Suprapubic skin (tissue), 4 donors: ENCODE measurements at regions not wholly inside any gene's neighbourhood (a gene's known extent, or its start where the extent isn't known, plus 50 kb on each side); places are given as distances from the start of the nearest gene placed in this dataset.
A peak's percentile ranks its signal among the peaks of the same experiment; 100 is the strongest.

Experiments
- DNase-seq, 2 donors: peaks; one replicate each; pipeline ENCODE4 v3.0.0-alpha.2; 2019; ENCODE audit warnings: low spot score in 2 of 2
- H3K27ac ChIP-seq: fragments of 200-600 bp; sonication (generic); one replicate; pipeline ENCODE4 v1.5.1; 2019
- H3K27me3 ChIP-seq: fragments of 200-600 bp; sonication (generic); one replicate; pipeline ENCODE4 v1.5.1; 2019
- H3K36me3 ChIP-seq: fragments of 200-600 bp; sonication (generic); one replicate; pipeline ENCODE4 v1.5.1; 2019
- H3K4me1 ChIP-seq: fragments of 200-600 bp; sonication (generic); one replicate; pipeline ENCODE4 v1.5.1; 2019
- H3K4me3 ChIP-seq: fragments of 200-600 bp; sonication (generic); one replicate; pipeline ENCODE4 v1.5.1; 2019; ENCODE audit warnings: mild to moderate bottlenecking
- H3K9me3 ChIP-seq: fragments of 200-600 bp; sonication (generic); one replicate; pipeline ENCODE4 v1.5.1; 2019
- EP300 ChIP-seq: sonication (generic); formaldehyde crosslinking; IDR thresholded peaks from one replicate; pipeline ENCODE4 v1.6.1; 2017; ENCODE audit warnings: antibody characterized with exemption
- POLR2A ChIP-seq, 2 donors: fragments of 450-650 bp; IDR thresholded peaks; one replicate each; pipeline ENCODE4 v1.6.1; 2017; ENCODE audit warnings: antibody characterized with exemption in 2 of 2, mild to moderate bottlenecking in 2 of 2, moderate library complexity in 2 of 2
- POLR2AphosphoS5 ChIP-seq, 3 donors: sonication (generic); formaldehyde crosslinking; IDR thresholded peaks; one replicate each; pipeline ENCODE4 v1.6.1; 2017; ENCODE audit warnings: antibody characterized with exemption in 3 of 3
- WGBS: methylation state at CpG from one replicate; pipeline ENCODE4 v1.1.5; 2018; 5-methylcytosine and 5-hydroxymethylcytosine counted together
- TF ChIP-seq, protein P1 (sequence below), 2 donors: fragments of 200-600 bp in 1 of 2; fragments of 450-650 bp in 1 of 2; sonication (generic) in 1 of 2; IDR thresholded peaks; one replicate each; pipeline ENCODE4 v1.5.1; 2016 to 2019; ENCODE audit warnings: antibody characterized with exemption in 2 of 2, mild to moderate bottlenecking in 1 of 2, moderate library complexity in 1 of 2

DNA sequence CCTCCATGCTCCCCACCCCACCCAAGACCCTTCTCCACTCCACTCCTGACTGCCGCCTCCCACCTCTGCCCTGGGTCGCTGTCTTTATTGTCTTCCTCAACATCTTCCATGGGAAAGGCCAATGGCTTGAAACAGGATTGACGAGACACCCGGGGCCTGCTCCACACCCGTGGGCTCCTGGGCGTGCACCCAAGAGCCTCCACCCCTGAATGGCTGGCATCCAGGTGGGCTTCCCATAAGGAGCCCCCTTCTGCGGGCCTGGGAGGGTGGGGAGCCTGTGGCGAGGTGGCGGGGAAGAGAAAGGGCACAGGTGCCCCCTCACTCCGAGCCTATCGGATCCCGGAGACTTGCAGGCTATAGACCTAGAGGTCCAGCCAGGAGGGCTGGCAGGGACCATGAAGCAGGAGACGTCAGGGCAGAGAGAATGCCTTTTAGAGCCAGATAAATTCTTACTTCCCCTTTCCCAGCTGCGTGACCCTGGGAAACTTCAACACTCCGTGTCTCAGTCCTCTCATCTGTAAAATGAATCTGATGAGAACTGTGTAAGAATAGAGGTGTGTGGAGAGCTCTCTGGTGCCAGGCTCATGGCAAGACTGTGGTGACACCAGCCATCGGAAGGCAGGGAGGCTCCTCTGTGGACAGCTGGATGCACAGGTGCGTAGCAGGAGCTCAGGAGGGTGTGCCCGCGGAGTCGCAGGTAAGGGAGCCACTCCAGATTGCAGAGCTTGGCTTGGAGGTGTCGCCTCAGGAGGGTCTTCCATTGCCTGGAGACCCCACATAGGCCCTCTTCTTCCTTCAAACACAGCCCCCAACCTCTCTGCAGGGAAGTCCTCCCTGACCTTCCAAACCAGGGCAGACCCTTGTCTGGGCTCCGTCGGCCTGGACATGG, 53.9 kb downstream of the SMIM38 start:
- Histone ChIP-seq H3K27ac (no peak overlapping the region), H3K36me3 (no peaks in the 10 kb centered on the region), H3K4me1 (peaks cover 8% of the 10 kb centered on the region), H3K27me3 (no peaks in the 10 kb centered on the region), H3K4me3 (no peak overlapping the region), H3K9me3 (no peaks in the 10 kb centered on the region)
- 88% methylated on average over 20 of the region's 23 CpGs for WGBS
- peak in 1 of 2 donors; percentile 54 for DNase-seq
- TF ChIP-seq, protein P1, sequence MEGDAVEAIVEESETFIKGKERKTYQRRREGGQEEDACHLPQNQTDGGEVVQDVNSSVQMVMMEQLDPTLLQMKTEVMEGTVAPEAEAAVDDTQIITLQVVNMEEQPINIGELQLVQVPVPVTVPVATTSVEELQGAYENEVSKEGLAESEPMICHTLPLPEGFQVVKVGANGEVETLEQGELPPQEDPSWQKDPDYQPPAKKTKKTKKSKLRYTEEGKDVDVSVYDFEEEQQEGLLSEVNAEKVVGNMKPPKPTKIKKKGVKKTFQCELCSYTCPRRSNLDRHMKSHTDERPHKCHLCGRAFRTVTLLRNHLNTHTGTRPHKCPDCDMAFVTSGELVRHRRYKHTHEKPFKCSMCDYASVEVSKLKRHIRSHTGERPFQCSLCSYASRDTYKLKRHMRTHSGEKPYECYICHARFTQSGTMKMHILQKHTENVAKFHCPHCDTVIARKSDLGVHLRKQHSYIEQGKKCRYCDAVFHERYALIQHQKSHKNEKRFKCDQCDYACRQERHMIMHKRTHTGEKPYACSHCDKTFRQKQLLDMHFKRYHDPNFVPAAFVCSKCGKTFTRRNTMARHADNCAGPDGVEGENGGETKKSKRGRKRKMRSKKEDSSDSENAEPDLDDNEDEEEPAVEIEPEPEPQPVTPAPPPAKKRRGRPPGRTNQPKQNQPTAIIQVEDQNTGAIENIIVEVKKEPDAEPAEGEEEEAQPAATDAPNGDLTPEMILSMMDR (IDR thresholded peaks at IDR 0.05) = no peak
- no peak for TF ChIP-seq POLR2A (IDR thresholded peaks at IDR 0.05)
- no peak for TF ChIP-seq POLR2AphosphoS5 (IDR thresholded peaks at IDR 0.05)
- TF ChIP-seq EP300 = no peak

DNA sequence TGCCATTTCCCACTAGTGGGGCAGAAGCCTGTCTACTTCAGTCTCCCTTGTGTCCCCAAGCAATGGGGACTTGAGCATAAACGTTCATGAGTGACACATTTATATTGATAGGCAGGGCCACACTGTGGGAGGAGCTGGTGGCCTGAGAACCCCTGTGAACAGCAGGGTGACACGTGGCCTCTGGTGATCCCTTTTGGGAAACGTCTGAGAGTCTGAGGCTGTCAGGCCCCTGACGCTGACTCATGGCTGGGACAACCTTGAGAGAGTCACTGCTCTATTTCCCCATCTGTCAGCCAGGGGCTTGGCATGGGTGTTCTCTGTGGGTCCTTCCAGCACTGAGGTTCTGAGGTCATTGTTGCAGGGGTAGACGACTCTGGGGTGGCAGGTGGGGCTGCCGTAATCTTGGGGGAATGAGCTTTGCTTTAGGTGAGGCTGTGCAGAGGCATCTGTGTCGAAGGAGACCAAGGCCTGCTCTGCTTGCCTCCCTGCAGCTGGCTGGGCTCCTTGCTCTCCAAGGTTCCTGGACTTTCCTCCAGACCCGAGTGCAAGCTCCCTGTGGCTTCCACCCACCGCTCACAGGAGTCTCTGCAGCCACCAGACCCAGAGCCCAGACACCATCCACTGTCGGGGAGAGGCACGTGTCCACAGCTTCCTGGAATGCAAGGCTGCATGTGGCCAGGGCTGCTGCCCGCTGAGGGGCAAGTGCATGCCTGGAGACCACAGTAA, 54.7 kb downstream of the SMIM38 start:
- WGBS = 67% methylated on average over 9 of the region's 12 CpGs
- peak in 1 of 2 donors; percentile 59 for DNase-seq
- TF ChIP-seq POLR2AphosphoS5 (IDR thresholded peaks at IDR 0.05) = no peak
- no peak for TF ChIP-seq EP300
- TF ChIP-seq, protein P1 (IDR thresholded peaks at IDR 0.05) = no peak
- TF ChIP-seq POLR2A (IDR thresholded peaks at IDR 0.05) = no peak
- no peaks in the 10 kb centered on the region for H3K36me3 ChIP-seq
- no peaks in the 10 kb centered on the region for H3K9me3 ChIP-seq
- H3K27ac ChIP-seq = no peak overlapping the region
- peaks cover 8% of the 10 kb centered on the region for H3K4me1 ChIP-seq
- H3K4me3 ChIP-seq = no peak overlapping the region
- no peaks in the 10 kb centered on the region for H3K27me3 ChIP-seq

DNA sequence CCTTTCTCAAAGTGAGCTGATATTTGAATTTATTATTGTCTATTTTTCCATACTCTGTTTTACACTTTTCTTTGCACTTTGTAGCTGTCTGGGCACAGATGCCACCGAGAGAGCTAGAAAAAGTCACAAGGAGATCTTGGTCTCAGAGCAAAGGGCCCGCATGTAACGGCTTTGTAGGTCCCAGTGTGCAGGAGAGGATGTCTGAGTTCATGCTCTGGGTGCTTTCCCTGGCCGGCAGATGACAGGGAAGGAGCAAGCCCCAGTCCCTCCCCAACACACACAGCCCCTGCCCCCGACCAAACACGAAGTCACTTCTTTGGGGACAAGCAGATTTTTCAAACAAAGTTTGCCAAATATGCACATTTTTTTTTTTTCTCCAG, 55.8 kb downstream of the SMIM38 start:
- Histone ChIP-seq H3K9me3 (no peaks in the 10 kb centered on the region), H3K27me3 (no peaks in the 10 kb centered on the region), H3K4me3 (no peak overlapping the region), H3K4me1 (peaks cover 18% of the 10 kb centered on the region), H3K27ac (no peak overlapping the region), H3K36me3 (no peaks in the 10 kb centered on the region)
- peak in 1 of 2 donors; percentile 49 for DNase-seq
- TF ChIP-seq POLR2A (IDR thresholded peaks at IDR 0.05) (no peak), EP300 (no peak), POLR2AphosphoS5 (IDR thresholded peaks at IDR 0.05) (no peak)
- TF ChIP-seq, protein P1 (IDR thresholded peaks at IDR 0.05) = no peak
- WGBS = 62% methylated on average over 6 of the region's 6 CpGs

DNA sequence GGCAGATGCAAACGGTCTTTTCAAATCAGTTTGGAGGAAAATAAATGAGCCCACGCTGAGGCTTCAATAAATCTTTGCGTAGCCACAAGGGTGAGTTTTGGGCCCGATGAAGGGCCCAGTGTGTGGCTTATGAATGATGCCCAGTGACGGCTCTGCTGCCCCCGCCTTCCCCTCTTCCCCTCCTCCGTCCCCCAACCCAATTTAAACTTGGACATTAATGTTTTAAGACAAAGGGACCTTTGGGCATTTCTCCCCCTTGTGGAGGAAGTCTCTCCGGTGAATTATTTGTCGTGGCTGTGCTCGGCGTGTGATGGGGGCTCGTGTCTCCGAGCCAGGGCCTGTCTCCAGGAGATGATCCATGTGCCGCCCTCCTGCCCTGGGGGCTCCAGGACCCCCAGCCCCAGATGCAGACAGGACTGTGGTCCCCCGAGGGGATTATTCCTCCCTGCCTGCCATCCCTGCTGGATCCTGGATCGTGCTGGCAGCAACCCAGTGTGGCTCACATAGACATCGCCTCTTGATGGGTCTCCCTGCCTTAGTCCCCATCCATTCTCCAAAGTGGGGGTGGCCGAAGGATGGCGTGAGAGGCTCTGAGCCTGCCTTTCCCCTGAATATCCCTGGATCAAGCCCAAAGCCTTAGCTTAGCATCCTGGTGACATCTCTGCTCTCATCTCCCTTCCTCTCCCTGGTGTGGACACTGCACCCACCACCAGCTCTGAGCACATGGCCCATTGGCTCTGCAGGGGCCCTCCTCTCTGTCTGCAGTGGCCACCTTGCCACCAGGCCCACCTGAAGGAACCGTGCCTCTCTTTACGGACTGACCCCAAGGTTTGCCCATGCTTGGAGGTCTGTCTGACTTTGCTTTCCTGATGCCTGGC, 56.4 kb downstream of the SMIM38 start:
- DNase-seq = peak in 1 of 2 donors; percentile 71
- no peak for TF ChIP-seq EP300
- no peak for TF ChIP-seq POLR2AphosphoS5 (IDR thresholded peaks at IDR 0.05)
- TF ChIP-seq, protein P1 (IDR thresholded peaks at IDR 0.05) = no peak
- no peak for TF ChIP-seq POLR2A (IDR thresholded peaks at IDR 0.05)
- Histone ChIP-seq H3K36me3 (no peaks in the 10 kb centered on the region), H3K27me3 (no peaks in the 10 kb centered on the region), H3K4me3 (no peak overlapping the region), H3K4me1 (peaks cover 25% of the 10 kb centered on the region), H3K27ac (no peak overlapping the region), H3K9me3 (no peaks in the 10 kb centered on the region)
- 60% methylated on average over 19 of the region's 21 CpGs for WGBS
